Stimulated activated CD8-positive, alpha-beta memory T cell treated with anti-CD3 and anti-CD28 coated beads, Interleukin-12 subunit alpha, Interleukin-12 subunit beta, amount 100 ng/mL, for 24 hours (primary cell): ENCODE measurements at regions not wholly inside any gene's neighbourhood (a gene's known extent, or its start where the extent isn't known, plus 50 kb on each side); places are given as distances from the start of the nearest gene placed in this dataset.
"Not testable (repeated sequence)": the region's sequence is repeated elsewhere in the genome, so short reads cannot be mapped to it uniquely, and the experiment has no call there.

ENCODE experiments used
- DNase-seq: peaks from one replicate; pipeline ENCODE4 v3.0.0-alpha.2; 2020; ENCODE audit errors: extremely low read depth

GRCh38 chr4:9505341-9505740 is 61.1 kb downstream of the DEFB131A start:
- not testable (repeated sequence) for DNase-seq

GRCh38 chr4:9506672-9507071 is 62.5 kb downstream of the DEFB131A start:
- not testable (repeated sequence) for DNase-seq

GRCh38 chr4:9512941-9513340 is 68.7 kb downstream of the DEFB131A start:
- DNase-seq: not testable (repeated sequence)

GRCh38 chr4:9519631-9520030 is 75.4 kb downstream of the DEFB131A start:
- DNase-seq: not testable (repeated sequence)

- not testable (repeated sequence) for DNase-seq
These were observed 78.7 kb downstream of the DEFB131A start for GRCh38 chr4:9522903-9523302.

GRCh38 chr4:9524406-9524805 is 80.2 kb downstream of the DEFB131A start:
- not testable (repeated sequence) for DNase-seq

GRCh38 chr4:9532134-9532862 is 88.1 kb downstream of the DEFB131A start:
- peak; percentile 35 for DNase-seq

- DNase-seq: not testable (repeated sequence)
These were observed 88.6 kb downstream of the DEFB131A start for GRCh38 chr4:9532863-9533192.

GRCh38 chr4:9537101-9537500 is 92.9 kb downstream of the DEFB131A start:
- DNase-seq: not testable (repeated sequence)

- DNase-seq: not testable (repeated sequence)
These were observed 95.8 kb downstream of the DEFB131A start for GRCh38 chr4:9539939-9540520.

- DNase-seq: not testable (repeated sequence)
These were observed 97.2 kb downstream of the DEFB131A start for GRCh38 chr4:9541388-9541915.

- DNase-seq: not testable (repeated sequence)
These were observed 100.6 kb downstream of the DEFB131A start for GRCh38 chr4:9544851-9545250.

- not testable (repeated sequence) for DNase-seq
These were observed 103.3 kb downstream of the DEFB131A start for GRCh38 chr4:9547470-9547869.

GRCh38 chr4:9556076-9556475 is 111.9 kb downstream of the DEFB131A start:
- DNase-seq: not testable (repeated sequence)

GRCh38 chr4:9577869-9578268 is 133.7 kb downstream of the DEFB131A start:
- not testable (repeated sequence) for DNase-seq

GRCh38 chr4:9582880-9583279 is 138.7 kb downstream of the DEFB131A start:
- DNase-seq: not testable (repeated sequence)

- DNase-seq: no peak
These were observed 147.8 kb downstream of the DEFB131A start for GRCh38 chr4:9592010-9592409.

- DNase-seq: no peak
These were observed 150.7 kb downstream of the DEFB131A start for GRCh38 chr4:9594948-9595347.

- not testable (repeated sequence) for DNase-seq
These were observed 151.3 kb downstream of the DEFB131A start for GRCh38 chr4:9595531-9595930.

- DNase-seq: no peak
These were observed 155.1 kb downstream of the DEFB131A start for GRCh38 chr4:9599266-9599665.

- DNase-seq: no peak
These were observed 156.0 kb downstream of the DEFB131A start for GRCh38 chr4:9600246-9600645.

- no peak for DNase-seq
These were observed 158.2 kb downstream of the DEFB131A start for GRCh38 chr4:9602389-9602914.
